ENCODE measurements at regions not wholly inside any gene's neighbourhood (a gene's known extent, or its start where the extent isn't known, plus 50 kb on each side); places are given as distances from the start of the nearest gene placed in this dataset.

DNA sequence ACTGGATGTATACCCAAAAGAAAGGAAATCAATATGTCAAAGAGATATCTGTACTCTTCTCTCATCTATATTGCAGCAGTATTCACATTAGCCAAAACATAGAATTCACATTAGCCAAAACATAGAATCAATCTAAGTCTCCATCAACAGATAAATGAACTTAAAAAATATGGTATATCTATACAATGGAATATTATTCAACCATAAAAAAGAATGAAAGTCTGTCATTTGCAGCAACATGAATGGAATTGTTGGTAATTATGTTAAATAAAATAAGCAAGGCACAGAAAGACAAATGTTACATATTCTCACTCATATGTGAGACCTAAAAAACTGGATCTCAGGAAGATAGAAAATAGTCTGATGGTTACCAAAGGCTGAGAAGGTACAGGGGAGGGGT lies 212.1 kb upstream of the ZC3H15 start:
- Histone ChIP-seq H4K20me1 (replicated peaks; ENCODE audit: control insufficient read depth, extremely low read depth, insufficient read depth, low read length) (no peaks in the 10 kb centered on the region), H3K27ac (ENCODE audit: insufficient read depth, low read depth, low read length) (no peak overlapping the region), H3K4me3 (replicated peaks in 1 of 3; ENCODE audit: insufficient read depth in 1 of 3, low read depth in 1 of 3, low read length in 3 of 3) (no peak overlapping the region), H2AFZ (ENCODE audit: low read depth, low read length) (no peak overlapping the region), H3K4me2 (ENCODE audit: insufficient read depth, low read length) (no peak overlapping the region), H3K4me1 (ENCODE audit: control insufficient read depth, extremely low read depth, insufficient read depth, low read length) (no peaks in the 10 kb centered on the region), H3K9ac (replicated peaks; ENCODE audit: extremely low read depth, insufficient read depth, low read length) (no peak overlapping the region), H3K9me1 (replicated peaks; ENCODE audit: control insufficient read depth, extremely low read depth, insufficient read depth, low read length) (no peaks in the 10 kb centered on the region), H3K36me3 (ENCODE audit: control insufficient read depth in 2 of 2, extremely low read depth in 1 of 2, insufficient read depth in 2 of 2, low read length in 2 of 2) (no peaks in the 10 kb centered on the region), H3K79me2 (ENCODE audit: control insufficient read depth, insufficient read depth, low read length) (no peaks in the 10 kb centered on the region), H3K9me3 (replicated peaks; ENCODE audit: control insufficient read depth, insufficient read depth, low read length) (no peaks in the 10 kb centered on the region), H3K27me3 (ENCODE audit: control insufficient read depth in 2 of 2, insufficient read depth in 2 of 2, low read length in 2 of 2) (no peaks in the 10 kb centered on the region)
- dilution Hi-C loops (cut with MboI; ENCODE audit: extremely low pct_ligation_motif_present, low sequenced_read_pairs), result no loop called here
- intact Hi-C loops (cut with micrococcal nuclease), result no loop called here
- POLR2A ChIA-PET, result no interaction called here
- TF ChIP-seq POLR2A (IDR thresholded peaks at IDR 0.05; ENCODE audit: low read depth, low read length) (no peak), FOS (IDR thresholded peaks at IDR 0.05; ENCODE audit: borderline replicate concordance, insufficient read depth, low read length) (no peak), MYC (IDR thresholded peaks at IDR 0.05; ENCODE audit: low read depth, low read length) (no peak), JUN (IDR thresholded peaks at IDR 0.05; ENCODE audit: borderline replicate concordance, insufficient read depth, insufficient read length, low read depth) (no peak), EZH2 (IDR thresholded peaks at IDR 0.05; ENCODE audit: borderline replicate concordance, low read depth, low read length, severe bottlenecking) (no peak), POLR2AphosphoS5 (IDR thresholded peaks at IDR 0.05; ENCODE audit: insufficient read depth, low read depth, low read length) (no peak), GATA2 (IDR thresholded peaks at IDR 0.05; ENCODE audit: insufficient read depth, insufficient read length, low read depth, low read length) (no peak)
- TF ChIP-seq, protein P1, sequence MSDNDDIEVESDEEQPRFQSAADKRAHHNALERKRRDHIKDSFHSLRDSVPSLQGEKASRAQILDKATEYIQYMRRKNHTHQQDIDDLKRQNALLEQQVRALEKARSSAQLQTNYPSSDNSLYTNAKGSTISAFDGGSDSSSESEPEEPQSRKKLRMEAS (IDR thresholded peaks at IDR 0.05; ENCODE audit: insufficient read depth, insufficient read length), result no peak
- TF ChIP-seq, protein P2, sequence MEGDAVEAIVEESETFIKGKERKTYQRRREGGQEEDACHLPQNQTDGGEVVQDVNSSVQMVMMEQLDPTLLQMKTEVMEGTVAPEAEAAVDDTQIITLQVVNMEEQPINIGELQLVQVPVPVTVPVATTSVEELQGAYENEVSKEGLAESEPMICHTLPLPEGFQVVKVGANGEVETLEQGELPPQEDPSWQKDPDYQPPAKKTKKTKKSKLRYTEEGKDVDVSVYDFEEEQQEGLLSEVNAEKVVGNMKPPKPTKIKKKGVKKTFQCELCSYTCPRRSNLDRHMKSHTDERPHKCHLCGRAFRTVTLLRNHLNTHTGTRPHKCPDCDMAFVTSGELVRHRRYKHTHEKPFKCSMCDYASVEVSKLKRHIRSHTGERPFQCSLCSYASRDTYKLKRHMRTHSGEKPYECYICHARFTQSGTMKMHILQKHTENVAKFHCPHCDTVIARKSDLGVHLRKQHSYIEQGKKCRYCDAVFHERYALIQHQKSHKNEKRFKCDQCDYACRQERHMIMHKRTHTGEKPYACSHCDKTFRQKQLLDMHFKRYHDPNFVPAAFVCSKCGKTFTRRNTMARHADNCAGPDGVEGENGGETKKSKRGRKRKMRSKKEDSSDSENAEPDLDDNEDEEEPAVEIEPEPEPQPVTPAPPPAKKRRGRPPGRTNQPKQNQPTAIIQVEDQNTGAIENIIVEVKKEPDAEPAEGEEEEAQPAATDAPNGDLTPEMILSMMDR (IDR thresholded peaks at IDR 0.05; ENCODE audit: extremely low read depth in 1 of 2, insufficient read depth in 1 of 2, low read depth in 1 of 2, low read length in 2 of 2), result no peak
- CTCF ChIA-PET, result no interaction called here
- BruUV-seq (replicated peaks), result no TSS peak
- FAIRE-seq, result no peak
- no peak for DNase-seq (ENCODE audit: low read depth, low spot score)

Measured in endothelial cell of umbilical vein (primary cell).